ENCODE measurements at regions not wholly inside any gene's neighbourhood (a gene's known extent, or its start where the extent isn't known, plus 50 kb on each side); places are given as distances from the start of the nearest gene placed in this dataset.

DNA sequence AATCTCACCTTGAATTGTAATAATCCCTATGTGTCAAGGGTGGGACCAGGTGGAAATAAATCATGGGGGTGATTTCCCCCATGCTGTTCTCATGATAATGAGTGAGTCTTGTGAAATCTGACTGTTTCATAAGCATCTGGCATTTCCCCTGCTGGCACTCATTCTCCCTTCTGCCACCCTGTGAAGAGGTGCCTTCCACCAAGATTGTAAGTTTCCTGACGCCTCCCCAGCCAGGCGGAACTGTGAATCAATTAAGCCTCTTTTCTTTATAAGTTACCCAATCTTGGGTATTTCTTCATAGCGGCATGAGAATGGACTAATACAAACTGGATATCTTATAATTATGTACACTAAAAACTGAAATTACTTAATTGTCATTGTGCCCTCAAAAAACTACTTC, 189.2 kb upstream of the API5 start:
- no peaks in the 10 kb centered on the region for H3K4me1 ChIP-seq (ENCODE audit: control insufficient read depth, insufficient read depth, low read length)
- ChIA-PET POLR2A (no interaction called here), CTCF (no interaction called here)
- H3K9me3 ChIP-seq (ENCODE audit: control insufficient read depth, insufficient read depth, low read depth, low read length), result no peaks in the 10 kb centered on the region
- H3K36me3 ChIP-seq (ENCODE audit: control insufficient read depth, insufficient read depth, low read length), result no peaks in the 10 kb centered on the region
- H3K27ac ChIP-seq (ENCODE audit: low read length), result no peak overlapping the region
- TF ChIP-seq, protein P1, sequence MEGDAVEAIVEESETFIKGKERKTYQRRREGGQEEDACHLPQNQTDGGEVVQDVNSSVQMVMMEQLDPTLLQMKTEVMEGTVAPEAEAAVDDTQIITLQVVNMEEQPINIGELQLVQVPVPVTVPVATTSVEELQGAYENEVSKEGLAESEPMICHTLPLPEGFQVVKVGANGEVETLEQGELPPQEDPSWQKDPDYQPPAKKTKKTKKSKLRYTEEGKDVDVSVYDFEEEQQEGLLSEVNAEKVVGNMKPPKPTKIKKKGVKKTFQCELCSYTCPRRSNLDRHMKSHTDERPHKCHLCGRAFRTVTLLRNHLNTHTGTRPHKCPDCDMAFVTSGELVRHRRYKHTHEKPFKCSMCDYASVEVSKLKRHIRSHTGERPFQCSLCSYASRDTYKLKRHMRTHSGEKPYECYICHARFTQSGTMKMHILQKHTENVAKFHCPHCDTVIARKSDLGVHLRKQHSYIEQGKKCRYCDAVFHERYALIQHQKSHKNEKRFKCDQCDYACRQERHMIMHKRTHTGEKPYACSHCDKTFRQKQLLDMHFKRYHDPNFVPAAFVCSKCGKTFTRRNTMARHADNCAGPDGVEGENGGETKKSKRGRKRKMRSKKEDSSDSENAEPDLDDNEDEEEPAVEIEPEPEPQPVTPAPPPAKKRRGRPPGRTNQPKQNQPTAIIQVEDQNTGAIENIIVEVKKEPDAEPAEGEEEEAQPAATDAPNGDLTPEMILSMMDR (IDR thresholded peaks at IDR 0.05), result no peak
- in situ Hi-C loops (cut with HindIII; ENCODE audit: low pct_unique_long_range_greater_than_20kb, low sequenced_read_pairs) (no loop called here), intact Hi-C loops (cut with micrococcal nuclease; ENCODE audit: unreplicated experiment) (no loop called here)
- no peak overlapping the region for H3K4me3 ChIP-seq (ENCODE audit: low read depth in 2 of 2, low read length in 2 of 2)
- BruUV-seq (replicated peaks), result no TSS peak
- ATAC-seq (no peak), DNase-seq (ENCODE audit: low read depth, low spot score) (no peak)
- H3K27me3 ChIP-seq (ENCODE audit: control insufficient read depth, insufficient read depth, low read length), result no peaks in the 10 kb centered on the region

DNA sequence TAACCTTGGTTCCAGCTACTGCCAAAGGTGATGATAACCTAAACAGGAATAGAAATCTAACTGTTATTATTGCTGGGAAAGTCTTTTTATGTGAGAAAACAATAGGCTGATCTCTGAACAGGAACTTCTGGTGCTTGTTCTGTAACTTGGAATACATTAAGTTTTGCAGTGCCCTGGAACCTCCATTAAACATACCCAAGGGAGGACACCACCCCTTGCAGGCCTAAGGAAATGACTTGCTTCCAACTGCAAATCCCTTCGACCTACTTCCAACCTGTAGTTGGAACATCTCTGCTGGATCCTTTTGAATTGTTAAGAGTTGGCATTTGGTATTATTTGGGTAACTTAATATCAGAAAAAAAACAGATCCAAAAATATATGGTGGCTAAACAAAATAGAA, 188.4 kb upstream of the API5 start:
- no peak for ATAC-seq
- intact Hi-C loops (cut with micrococcal nuclease; ENCODE audit: unreplicated experiment) (no loop called here), in situ Hi-C loops (cut with HindIII; ENCODE audit: low pct_unique_long_range_greater_than_20kb, low sequenced_read_pairs) (no loop called here)
- TF ChIP-seq TCF7L2 (IDR thresholded peaks at IDR 0.05; ENCODE audit: low read depth, low read length) (no peak), POLR2AphosphoS5 (IDR thresholded peaks at IDR 0.05; ENCODE audit: low read depth, low read length) (no peak), SIN3A (IDR thresholded peaks at IDR 0.05; ENCODE audit: borderline replicate concordance, insufficient read depth, low read depth, low read length) (no peak)
- TF ChIP-seq, protein P1 (IDR thresholded peaks at IDR 0.05), result no peak
- TF ChIP-seq, protein P2, sequence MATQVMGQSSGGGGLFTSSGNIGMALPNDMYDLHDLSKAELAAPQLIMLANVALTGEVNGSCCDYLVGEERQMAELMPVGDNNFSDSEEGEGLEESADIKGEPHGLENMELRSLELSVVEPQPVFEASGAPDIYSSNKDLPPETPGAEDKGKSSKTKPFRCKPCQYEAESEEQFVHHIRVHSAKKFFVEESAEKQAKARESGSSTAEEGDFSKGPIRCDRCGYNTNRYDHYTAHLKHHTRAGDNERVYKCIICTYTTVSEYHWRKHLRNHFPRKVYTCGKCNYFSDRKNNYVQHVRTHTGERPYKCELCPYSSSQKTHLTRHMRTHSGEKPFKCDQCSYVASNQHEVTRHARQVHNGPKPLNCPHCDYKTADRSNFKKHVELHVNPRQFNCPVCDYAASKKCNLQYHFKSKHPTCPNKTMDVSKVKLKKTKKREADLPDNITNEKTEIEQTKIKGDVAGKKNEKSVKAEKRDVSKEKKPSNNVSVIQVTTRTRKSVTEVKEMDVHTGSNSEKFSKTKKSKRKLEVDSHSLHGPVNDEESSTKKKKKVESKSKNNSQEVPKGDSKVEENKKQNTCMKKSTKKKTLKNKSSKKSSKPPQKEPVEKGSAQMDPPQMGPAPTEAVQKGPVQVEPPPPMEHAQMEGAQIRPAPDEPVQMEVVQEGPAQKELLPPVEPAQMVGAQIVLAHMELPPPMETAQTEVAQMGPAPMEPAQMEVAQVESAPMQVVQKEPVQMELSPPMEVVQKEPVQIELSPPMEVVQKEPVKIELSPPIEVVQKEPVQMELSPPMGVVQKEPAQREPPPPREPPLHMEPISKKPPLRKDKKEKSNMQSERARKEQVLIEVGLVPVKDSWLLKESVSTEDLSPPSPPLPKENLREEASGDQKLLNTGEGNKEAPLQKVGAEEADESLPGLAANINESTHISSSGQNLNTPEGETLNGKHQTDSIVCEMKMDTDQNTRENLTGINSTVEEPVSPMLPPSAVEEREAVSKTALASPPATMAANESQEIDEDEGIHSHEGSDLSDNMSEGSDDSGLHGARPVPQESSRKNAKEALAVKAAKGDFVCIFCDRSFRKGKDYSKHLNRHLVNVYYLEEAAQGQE (IDR thresholded peaks at IDR 0.05; ENCODE audit: insufficient read depth in 1 of 2, low read depth in 2 of 2, low read length in 1 of 2), result no peak
- POLR2A ChIA-PET, result no interaction called here
- H3K36me3 ChIP-seq (ENCODE audit: control insufficient read depth, insufficient read depth, low read length), result no peaks in the 10 kb centered on the region
- no TSS peak for BruUV-seq (replicated peaks)
- no peaks in the 10 kb centered on the region for H3K27me3 ChIP-seq (ENCODE audit: control insufficient read depth, insufficient read depth, low read length)
- H3K4me1 ChIP-seq (ENCODE audit: control insufficient read depth, insufficient read depth, low read length), result no peaks in the 10 kb centered on the region
- H3K4me3 ChIP-seq (ENCODE audit: low read depth in 2 of 2, low read length in 2 of 2), result no peak overlapping the region
- no peak overlapping the region for H3K27ac ChIP-seq (ENCODE audit: low read length)
- DNase-seq (ENCODE audit: low read depth, low spot score), result no peak
- H3K9me3 ChIP-seq (ENCODE audit: control insufficient read depth, insufficient read depth, low read depth, low read length), result no peaks in the 10 kb centered on the region
- CTCF ChIA-PET, result no interaction called here

Measured in Panc1 (cell line).